GM03348 (cell line): ENCODE measurements at regions not wholly inside any gene's neighbourhood (a gene's known extent, or its start where the extent isn't known, plus 50 kb on each side); places are given as distances from the start of the nearest gene placed in this dataset.
A peak's percentile ranks its signal among the peaks of the same experiment; 100 is the strongest.
"Not testable (repeated sequence)": the region's sequence is repeated elsewhere in the genome, so short reads cannot be mapped to it uniquely, and the experiment has no call there.

Source experiments
- DNase-seq: peaks from one replicate; pipeline ENCODE4 v3.0.0; 2012; ENCODE audit warnings: low spot score

DNA sequence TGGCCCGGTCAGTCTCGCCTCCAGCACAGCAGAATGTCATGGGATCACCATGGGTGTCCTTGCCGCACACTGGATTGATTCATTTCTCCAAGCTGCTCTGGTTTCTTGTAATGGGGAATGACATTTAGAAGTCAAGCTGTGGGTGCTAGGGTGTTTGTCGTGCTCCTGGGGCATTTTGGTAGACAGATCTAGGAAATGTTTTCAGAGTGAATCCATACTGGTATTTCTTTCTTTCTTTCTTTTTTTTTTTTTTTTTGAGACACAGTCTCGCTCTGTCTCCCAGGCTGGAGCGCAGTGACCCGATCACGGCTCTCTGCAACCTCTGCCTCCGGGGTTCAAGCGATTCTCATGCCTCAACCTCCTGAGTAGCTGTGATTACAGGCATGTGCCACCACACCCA, 100.0 kb upstream of the PZP start:
- DNase-seq, result not testable (repeated sequence)

DNA sequence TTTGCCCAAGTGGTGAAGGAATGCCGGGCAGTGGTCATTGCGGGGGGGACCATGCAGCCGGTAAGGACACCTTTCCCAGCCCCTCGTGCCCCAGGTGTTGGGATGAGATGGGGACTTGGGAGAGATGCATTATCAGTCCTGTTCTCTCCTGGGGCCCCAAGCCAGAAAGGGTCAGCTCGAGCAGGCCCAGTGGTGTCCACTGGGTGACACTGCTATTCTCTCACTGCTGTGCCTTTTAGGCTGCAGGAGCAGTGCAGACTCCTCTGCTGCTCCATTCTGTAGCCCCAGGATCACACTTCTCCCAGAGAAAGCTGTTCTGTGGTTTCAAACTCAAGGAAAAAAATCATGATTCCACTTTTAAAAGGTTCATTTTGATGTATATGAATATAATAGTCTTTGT, 99.1 kb upstream of the PZP start:
- DNase-seq, result not testable (repeated sequence)

GRCh38 chr12:9306004-9306403, 97.8 kb upstream of the PZP start:
- not testable (repeated sequence) for DNase-seq

- DNase-seq, result not testable (repeated sequence)
Measured at GRCh38 chr12:9304540-9304939, 96.3 kb upstream of the PZP start.

DNA sequence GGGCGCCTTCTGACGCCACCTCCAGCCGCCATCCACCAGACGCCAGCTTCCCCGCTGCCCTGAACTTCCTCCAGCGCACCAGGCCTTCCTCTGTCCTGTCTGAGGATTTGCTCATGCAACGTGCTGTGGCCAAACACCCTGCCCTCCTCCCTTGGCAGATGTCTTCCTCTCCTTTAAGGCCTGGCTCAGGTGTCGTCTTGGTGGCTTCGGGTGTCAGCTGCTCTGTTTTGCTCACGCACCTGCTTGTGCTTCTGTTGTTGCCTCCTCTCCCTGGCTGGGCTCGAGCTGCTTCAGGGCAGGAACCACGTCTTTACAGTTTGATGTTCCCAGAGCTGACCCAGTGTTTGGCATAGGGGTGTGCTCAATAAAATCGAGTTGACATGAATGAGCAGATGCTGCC, 87.7 kb upstream of the PZP start:
- DNase-seq, result not testable (repeated sequence)

DNA sequence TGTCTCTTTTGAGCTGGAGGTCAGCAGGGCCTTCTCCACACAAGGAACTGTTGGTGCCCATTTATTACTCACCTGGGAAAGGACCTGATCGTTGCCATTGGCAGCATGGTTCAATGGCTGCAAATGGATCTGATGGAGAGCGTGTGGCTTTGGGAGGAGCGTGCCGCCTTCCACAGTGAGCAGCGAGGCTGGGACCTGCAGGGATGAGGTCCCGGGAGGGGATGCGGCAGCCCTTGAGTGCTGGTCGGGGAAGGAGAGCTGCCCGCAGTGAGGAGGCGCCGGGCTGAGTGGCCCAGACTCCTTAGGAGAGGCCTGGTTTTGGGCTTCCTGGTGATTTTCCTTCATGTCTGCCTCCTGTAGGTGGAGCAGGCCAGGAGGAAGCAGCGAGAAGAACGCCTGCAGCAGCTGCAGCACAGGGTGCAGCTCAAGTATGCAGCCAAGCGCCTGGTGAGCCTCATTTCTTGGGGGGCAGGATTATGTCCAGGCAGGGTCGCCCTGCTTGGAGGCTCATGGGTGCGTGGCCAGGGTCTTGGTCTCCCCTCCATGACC, 86.0 kb upstream of the PZP start:
- not testable (repeated sequence) for DNase-seq

DNA sequence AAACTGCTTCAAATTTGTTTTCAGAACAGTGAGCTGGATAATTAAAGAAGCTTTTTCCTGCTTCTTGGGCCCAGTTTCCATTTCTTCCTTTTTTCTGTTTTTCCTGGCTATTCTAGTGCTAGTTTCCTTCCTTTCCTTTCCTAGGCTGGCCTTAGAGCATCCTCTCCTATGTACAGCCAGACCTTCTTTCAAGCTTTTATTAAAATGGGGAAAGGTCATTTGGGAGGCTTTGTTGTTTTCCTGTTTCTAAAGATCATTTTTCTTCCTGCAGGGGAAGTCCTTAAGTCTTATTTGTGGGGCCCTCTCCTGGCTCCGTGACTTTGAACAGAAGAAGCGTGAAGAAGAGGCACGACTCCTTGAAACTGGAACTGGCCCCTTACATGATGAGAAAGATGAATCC, 85.2 kb upstream of the PZP start:
- DNase-seq, result not testable (repeated sequence)

DNA sequence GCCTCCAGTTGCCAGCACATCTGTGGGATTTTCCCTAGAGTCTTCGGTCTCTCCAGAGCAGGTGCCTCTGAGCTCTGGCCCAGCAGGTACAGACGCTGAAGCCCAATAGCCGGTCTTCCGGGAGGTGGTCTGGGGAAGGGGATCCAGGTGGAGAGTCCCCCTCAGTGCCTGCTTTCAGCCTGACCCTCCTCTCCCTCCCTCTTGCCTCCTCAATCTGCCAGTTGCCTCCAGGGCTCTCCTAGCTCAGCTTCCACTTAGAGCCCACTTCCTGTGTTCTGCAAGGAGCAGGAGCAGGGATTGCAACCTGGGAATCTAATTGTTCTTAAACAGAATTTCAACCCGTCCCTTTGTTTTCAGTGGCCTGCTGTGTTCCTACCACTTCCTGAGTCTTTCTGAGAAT, 81.8 kb upstream of the PZP start:
- not testable (repeated sequence) for DNase-seq

GRCh38 chr12:9284724-9285123, 76.5 kb upstream of the PZP start:
- not testable (repeated sequence) for DNase-seq

GRCh38 chr12:9284197-9284596, 76.0 kb upstream of the PZP start:
- DNase-seq, result not testable (repeated sequence)

GRCh38 chr12:9283346-9284095, 75.3 kb upstream of the PZP start:
- DNase-seq, result peak; percentile 46

DNA sequence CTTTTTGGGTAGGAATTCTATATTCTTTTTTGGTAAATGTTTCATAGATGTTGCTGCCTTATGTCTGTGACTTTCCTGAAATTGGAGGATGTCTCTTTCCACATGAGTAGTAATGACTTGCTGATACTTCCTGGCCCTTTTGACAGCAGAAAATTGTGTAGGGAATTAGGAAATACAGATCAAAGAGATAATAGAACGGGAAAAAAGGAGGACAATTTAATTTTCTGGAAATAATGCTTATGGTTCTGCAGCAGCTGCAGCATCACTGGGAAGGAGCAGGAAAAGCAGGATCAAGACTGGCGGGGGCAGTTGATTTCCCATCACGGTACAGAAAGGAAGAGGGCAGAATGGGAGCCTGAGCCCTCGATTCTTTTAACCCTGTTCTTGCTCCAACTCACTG, 68.8 kb upstream of the PZP start:
- DNase-seq, result no peak

- no peak for DNase-seq
Measured at GRCh38 chr12:9273276-9273675, 65.1 kb upstream of the PZP start.

- no peak for DNase-seq
Measured at GRCh38 chr12:9271875-9272274, 63.7 kb upstream of the PZP start.

DNA sequence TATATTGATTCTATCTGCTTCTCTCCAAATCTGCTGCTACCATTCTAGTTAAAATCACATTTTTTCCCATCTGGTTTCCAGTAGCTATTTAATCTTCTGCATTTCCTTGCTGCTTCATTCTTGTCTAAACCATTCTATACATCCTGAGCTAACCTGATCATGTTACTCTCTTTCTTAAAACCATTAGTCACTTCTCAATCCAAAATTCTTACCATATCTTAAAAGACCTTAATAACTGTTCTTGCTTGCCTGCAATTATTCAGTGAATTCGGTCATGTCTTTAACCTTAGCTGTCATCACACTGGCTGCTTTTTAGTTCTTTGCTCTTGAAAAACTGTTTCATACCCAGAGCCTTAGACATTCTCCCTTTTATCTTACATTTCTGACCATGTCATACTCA, 56.4 kb upstream of the PZP start:
- DNase-seq, result no peak

- no peak for DNase-seq
Measured at GRCh38 chr12:9260931-9261330, 52.7 kb upstream of the PZP start.

- DNase-seq, result no peak
Measured at GRCh38 chr12:9258676-9259075, 50.5 kb upstream of the PZP start.
